SK-N-SH (cell line): ENCODE measurements at regions not wholly inside any gene's neighbourhood (a gene's known extent, or its start where the extent isn't known, plus 50 kb on each side); places are given as distances from the start of the nearest gene placed in this dataset.

ENCODE experiments used
- CTCF ChIA-PET: fragments of 300-600, 350-600 bp; formaldehyde crosslinking; extraction: SDS; loops from one replicate; lab custom pipeline; 2021; lab: Yijun Ruan, JAX
- POLR2A ChIA-PET: fragments of 350-600 bp; sonication (Branson Sonifier 250); formaldehyde crosslinking; extraction: SDS; loops from one replicate; lab custom pipeline; 2020; ENCODE audit warnings: antibody characterized with exemption, inconsistent platforms; lab: Yijun Ruan, JAX
- DNase-seq: peaks from one replicate; pipeline ENCODE4 v3.0.0; 2012
- H2AFZ ChIP-seq: fragments of 200-600 bp; sonication (generic); 2 replicates; pipeline ENCODE4 v1.8.1; 2016; ENCODE audit warnings: antibody characterized with exemption, mild to moderate bottlenecking, low read depth
- H3F3A ChIP-seq: fragments of 200-600 bp; sonication (generic); replicated peaks from 2 replicates; pipeline ENCODE3; 2016; ENCODE audit warnings: antibody characterized with exemption, mild to moderate bottlenecking; ENCODE audit not compliant: insufficient read depth
- H3K27ac ChIP-seq, 2 experiments: fragments of 200-500 bp in 1 of 2; fragments of 200-600 bp in 1 of 2; sonication (Bioruptor generic) in 1 of 2; sonication (generic), shearing (Covaris generic) in 1 of 2; 2 replicates each; pipeline versions ENCODE4 v1.5.1 to v1.6.1; 2014 to 2016; ENCODE audit warnings: low read depth in 2 of 2, inconsistent platforms in 1 of 2, low read length in 1 of 2, mild to moderate bottlenecking in 1 of 2, mixed read lengths in 1 of 2
- H3K27me3 ChIP-seq: fragments of 200-600 bp; sonication (generic), shearing (Covaris generic); 2 replicates; pipeline ENCODE4 v1.6.1; 2016; ENCODE audit warnings: mixed run types; ENCODE audit not compliant: insufficient read depth
- H3K36me3 ChIP-seq, 2 experiments: fragments of 200-500 bp in 1 of 2; fragments of 200-600 bp in 1 of 2; sonication (Bioruptor generic) in 1 of 2; sonication (generic) in 1 of 2; replicated peaks in 1 of 2; 2 replicates each; pipeline versions ENCODE3 to v1.5.1; 2014 to 2016; ENCODE audit warnings: low read length in 1 of 2, mild to moderate bottlenecking in 1 of 2; ENCODE audit not compliant: insufficient read depth in 2 of 2, control insufficient read depth in 1 of 2
- H3K4me1 ChIP-seq, 2 experiments: fragments of 200-500 bp in 1 of 2; fragments of 200-600 bp in 1 of 2; sonication (Bioruptor generic) in 1 of 2; sonication (generic), shearing (Covaris generic) in 1 of 2; 2 replicates each; pipeline versions ENCODE4 v1.5.1 to v1.6.1; 2014 to 2016; ENCODE audit warnings: low read depth in 1 of 2, low read length in 1 of 2, mixed run types in 1 of 2; ENCODE audit not compliant: insufficient read depth in 2 of 2, control insufficient read depth in 1 of 2
- H3K4me2 ChIP-seq: fragments of 200-600 bp; sonication (generic), shearing (Covaris generic); 2 replicates; pipeline ENCODE4 v1.6.1; 2017; ENCODE audit warnings: mixed run types
- H3K4me3 ChIP-seq, 2 experiments: fragments of 200-500 bp in 1 of 2; fragments of 200-600 bp in 1 of 2; sonication (Bioruptor generic) in 1 of 2; sonication (generic), shearing (Covaris generic) in 1 of 2; 2 replicates each; pipeline versions ENCODE4 v1.5.1 to v1.8.1; 2014 to 2016; ENCODE audit warnings: low read depth in 2 of 2, inconsistent platforms in 1 of 2, low read length in 1 of 2, mild to moderate bottlenecking in 1 of 2, mixed read lengths in 1 of 2, moderate library complexity in 1 of 2
- H3K79me2 ChIP-seq: fragments of 200-600 bp; sonication (generic); 2 replicates; pipeline ENCODE4 v1.8.1; 2017; ENCODE audit warnings: mild to moderate bottlenecking; ENCODE audit not compliant: insufficient read depth
- H3K9ac ChIP-seq: fragments of 200-600 bp; sonication (generic); 2 replicates; pipeline ENCODE4 v1.6.1; 2017; ENCODE audit warnings: mixed run types
- H3K9me2 ChIP-seq: fragments of 200-600 bp; sonication (generic); 2 replicates; pipeline ENCODE4 v1.6.1; 2017; ENCODE audit warnings: mixed run types
- H3K9me3 ChIP-seq: fragments of 200-600 bp; sonication (generic); 2 replicates; pipeline ENCODE4 v1.6.1; 2017; ENCODE audit warnings: mixed run types, mild to moderate bottlenecking, moderate library complexity
- H4K20me1 ChIP-seq: fragments of 200-600 bp; sonication (generic); 2 replicates; pipeline ENCODE4 v1.6.1; 2017; ENCODE audit warnings: mild to moderate bottlenecking, mixed run types; ENCODE audit not compliant: insufficient read depth
- EZH2phosphoT487 ChIP-seq: fragments of 200-600 bp; sonication (generic); IDR thresholded peaks from 2 replicates; pipeline ENCODE4 v1.6.1; 2017; ENCODE audit warnings: low read depth, mixed run types, mild to moderate bottlenecking, antibody characterized with exemption, moderate library complexity, borderline replicate concordance
- FOSL2 ChIP-seq: IDR thresholded peaks from 2 replicates; pipeline ENCODE4 v1.4.0; 2012; ENCODE audit warnings: low read depth, mild to moderate bottlenecking, moderate library complexity, borderline replicate concordance
- FOXM1 ChIP-seq: IDR thresholded peaks from 2 replicates; pipeline ENCODE4 v1.4.0; 2012; ENCODE audit warnings: low read depth, mild to moderate bottlenecking
- MEF2A ChIP-seq: IDR thresholded peaks from 2 replicates; pipeline ENCODE4 v1.4.0; 2012; ENCODE audit warnings: low read depth, borderline replicate concordance
- TAF1 ChIP-seq: IDR thresholded peaks from 2 replicates; pipeline ENCODE4 v1.6.1; 2012; ENCODE audit warnings: low read depth, mild to moderate bottlenecking, low read length, moderate library complexity, borderline replicate concordance
- TCF12 ChIP-seq: IDR thresholded peaks from 2 replicates; pipeline ENCODE4 v1.4.0; 2012
- USF2 ChIP-seq: fragments of 150-350 bp; IDR thresholded peaks from 2 replicates; pipeline ENCODE4 v1.6.1; 2017; ENCODE audit warnings: antibody characterized with exemption, low read length, low read depth, borderline replicate concordance
- WGBS: methylation state at CpG from one replicate; pipeline ENCODE4 v1.1.6; 2017; ENCODE audit warnings: low lambda C conversion rate; 5-methylcytosine and 5-hydroxymethylcytosine counted together

- TF ChIP-seq TAF1 (no peak), FOSL2 (peak; percentile 6; the same call in 1 of the 2 replicates)
- no peak overlapping the region for H3K4me2 ChIP-seq
- H3K9me2 ChIP-seq = no peaks in the 10 kb centered on the region
- H3K9ac ChIP-seq = no peak overlapping the region
- peak overlapping the region in 1 of 2 experiments; percentile 27; a peak in 2 of 4 replicates for H3K27ac ChIP-seq
- DNase-seq = no peak
- no peak overlapping the region for H3K4me3 ChIP-seq
- peaks cover 17% of the 10 kb centered on the region for H3F3A ChIP-seq
- no peak overlapping the region for H2AFZ ChIP-seq
- ChIA-PET CTCF (interaction anchor here (1.3 kb wide), 1 partner anchor 161 kb away, joined by 3 read pairs; no protein-coding TSS in a partner anchor), POLR2A (no interaction called here)
- 25% methylated on average over 2 of the region's 2 CpGs for WGBS
- H3K36me3 ChIP-seq = no peaks in the 10 kb centered on the region
- no peaks in the 10 kb centered on the region for H3K9me3 ChIP-seq
- no peaks in the 10 kb centered on the region for H3K27me3 ChIP-seq
- no peaks in the 10 kb centered on the region for H3K79me2 ChIP-seq
- peaks cover 3 to 6% of the 10 kb centered on the region in 2 experiments; a peak in 3 of 4 replicates for H3K4me1 ChIP-seq
- no peaks in the 10 kb centered on the region for H4K20me1 ChIP-seq
Measured at GRCh38 chr6:134466771-134467525, 149.0 kb upstream of the SGK1 start.

- 65% methylated on average over 9 of the region's 9 CpGs for WGBS
- Histone ChIP-seq H3K4me3 (no peak overlapping the region), H3K4me2 (no peak overlapping the region), H3K4me1 (peaks cover 3 to 6% of the 10 kb centered on the region in 2 experiments; a peak in 3 of 4 replicates), H3K27ac (peak overlapping the region in 1 of 2 experiments; percentile 83; a peak in 3 of 4 replicates), H3K79me2 (no peaks in the 10 kb centered on the region), H3K36me3 (no peaks in the 10 kb centered on the region), H3F3A (peaks cover 21% of the 10 kb centered on the region), H4K20me1 (no peaks in the 10 kb centered on the region), H3K9me2 (no peaks in the 10 kb centered on the region), H3K9ac (peak overlapping the region; percentile 48; the same call in 1 of the 2 replicates), H3K27me3 (no peaks in the 10 kb centered on the region), H2AFZ (no peak overlapping the region), H3K9me3 (no peaks in the 10 kb centered on the region)
- no peak for DNase-seq
- ChIA-PET CTCF (interaction anchor here (0.7 to 0.9 kb wide), 2 partner anchors 176 to 527 kb away, joined by 3 read pairs; no protein-coding TSS in a partner anchor), POLR2A (no interaction called here)
- TF ChIP-seq USF2 (no peak), MEF2A (peak; percentile 75; the same call in 1 of the 2 replicates), TCF12 (peak; percentile 47; the same call in 1 of the 2 replicates)
Measured at GRCh38 chr6:134464690-134465411, 146.9 kb upstream of the SGK1 start.

- Histone ChIP-seq H3K9me3 (no peaks in the 10 kb centered on the region), H4K20me1 (no peaks in the 10 kb centered on the region), H3K36me3 (no peaks in the 10 kb centered on the region), H3K27ac (no peak overlapping the region), H3K27me3 (no peaks in the 10 kb centered on the region), H3K9me2 (no peaks in the 10 kb centered on the region), H3K4me2 (no peak overlapping the region), H3K9ac (no peak overlapping the region), H3F3A (peaks cover 5% of the 10 kb centered on the region), H2AFZ (no peak overlapping the region), H3K4me1 (peaks cover 2 to 6% of the 10 kb centered on the region in 2 experiments; a peak in 2 of 4 replicates), H3K4me3 (no peak overlapping the region), H3K79me2 (no peaks in the 10 kb centered on the region)
- POLR2A ChIA-PET = no interaction called here
- TF ChIP-seq FOXM1 = no peak
- no peak for TF ChIP-seq MEF2A
- TF ChIP-seq EZH2phosphoT487 = no peak
- no peak for TF ChIP-seq USF2
- CTCF ChIA-PET = no interaction called here
- DNase-seq = no peak
- WGBS = 83% methylated on average over 7 of the region's 7 CpGs
Measured at GRCh38 chr6:134458857-134459657, 141.1 kb upstream of the SGK1 start.
